Left renal pelvis (tissue), 4 donors: ENCODE measurements at regions not wholly inside any gene's neighbourhood (a gene's known extent, or its start where the extent isn't known, plus 50 kb on each side); places are given as distances from the start of the nearest gene placed in this dataset.

ENCODE experiments used
- DNase-seq, 4 donors: peaks; one replicate each; pipeline ENCODE4 v3.0.0-alpha.2; 2013; ENCODE audit warnings: low read depth in 4 of 4, low spot score in 3 of 4

DNA sequence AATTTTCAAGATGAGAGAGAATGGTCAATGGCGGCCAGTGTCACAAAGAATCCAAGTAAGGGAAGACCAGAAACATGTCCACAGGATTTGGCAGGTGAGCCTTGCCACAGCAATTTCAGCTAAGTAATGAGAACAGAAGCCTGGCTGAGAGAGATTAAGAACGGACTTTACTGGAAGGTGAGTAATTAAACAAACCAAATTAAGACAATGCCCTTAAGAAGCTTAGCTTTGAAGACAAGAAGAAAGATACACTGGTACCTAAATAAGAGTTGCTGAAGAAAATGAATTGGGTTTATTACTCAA, 145.4 kb upstream of the PLEKHG7 start:
- DNase-seq, result no peak

GRCh38 chr12:92556637-92557421, 146.0 kb upstream of the PLEKHG7 start:
- no peak for DNase-seq

DNA sequence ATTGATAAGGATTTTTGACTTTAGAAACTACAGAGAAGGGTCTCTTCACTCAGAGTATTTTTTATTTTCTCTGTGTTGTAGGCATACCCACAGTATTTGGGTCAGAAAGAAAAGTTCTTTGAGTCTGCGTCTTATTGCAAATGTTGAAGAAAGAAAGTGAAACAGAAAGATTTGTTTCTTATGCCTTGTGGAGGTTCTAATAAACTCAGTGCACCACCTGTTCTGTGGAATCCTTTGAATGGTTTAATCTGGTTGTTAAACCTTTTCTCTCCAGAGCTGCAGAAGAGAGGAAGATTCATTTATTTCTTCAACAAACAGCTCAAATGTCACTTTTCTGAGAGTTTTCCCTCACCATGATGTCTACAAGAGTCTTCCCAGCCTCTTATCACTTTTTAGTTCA, 146.6 kb upstream of the PLEKHG7 start:
- no peak for DNase-seq

GRCh38 chr12:92554158-92555073, 148.4 kb upstream of the PLEKHG7 start:
- no peak for DNase-seq

GRCh38 chr12:92553389-92553788, 149.4 kb upstream of the PLEKHG7 start:
- DNase-seq, result no peak

GRCh38 chr12:92552412-92553108, 150.2 kb upstream of the PLEKHG7 start:
- no peak for DNase-seq

DNA sequence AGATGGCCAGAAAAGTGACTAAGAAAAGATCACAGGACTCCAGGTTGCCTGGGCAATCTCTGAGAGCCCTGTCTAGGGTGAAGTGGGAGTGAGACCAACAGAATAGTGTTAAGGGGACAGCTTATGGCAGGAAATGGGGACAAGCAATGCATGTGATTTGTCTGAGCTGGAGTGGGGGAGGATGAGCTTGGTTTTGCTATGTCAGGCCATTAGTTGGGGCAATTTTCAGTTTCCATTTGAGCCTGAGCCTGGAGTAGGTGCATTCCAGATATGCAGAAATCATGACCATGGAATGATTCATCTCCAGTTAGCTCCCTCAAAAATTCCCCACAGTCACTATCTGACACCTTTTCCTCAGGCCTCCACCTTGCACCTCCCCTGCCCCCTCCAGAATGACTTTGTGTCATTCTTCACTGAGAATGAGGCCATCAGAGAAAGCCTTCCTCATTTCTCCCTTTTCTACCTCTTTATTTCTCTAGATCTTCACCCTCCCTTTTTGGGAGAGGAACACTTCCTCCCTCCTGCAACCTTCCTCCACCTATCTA, 150.9 kb upstream of the PLEKHG7 start:
- DNase-seq, result no peak

DNA sequence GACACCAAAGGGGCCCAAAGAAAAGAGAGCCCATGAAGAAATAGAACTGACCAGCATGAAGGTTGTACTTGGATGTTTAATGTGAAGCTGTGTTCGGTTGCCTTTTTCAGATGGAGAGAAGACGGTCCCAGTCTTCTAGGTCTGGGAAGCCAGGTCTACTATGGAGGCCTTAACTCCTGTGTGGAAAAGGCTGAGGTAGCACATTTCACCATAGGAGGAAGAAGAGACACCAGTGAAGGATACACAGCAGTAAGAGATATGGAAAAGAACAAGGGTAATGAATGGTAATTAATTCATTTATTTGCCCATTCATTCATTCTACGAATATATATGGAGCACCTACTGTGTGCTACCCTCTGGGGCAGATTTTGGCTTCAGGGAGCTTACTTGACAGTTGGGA, 151.6 kb upstream of the PLEKHG7 start:
- no peak for DNase-seq

DNA sequence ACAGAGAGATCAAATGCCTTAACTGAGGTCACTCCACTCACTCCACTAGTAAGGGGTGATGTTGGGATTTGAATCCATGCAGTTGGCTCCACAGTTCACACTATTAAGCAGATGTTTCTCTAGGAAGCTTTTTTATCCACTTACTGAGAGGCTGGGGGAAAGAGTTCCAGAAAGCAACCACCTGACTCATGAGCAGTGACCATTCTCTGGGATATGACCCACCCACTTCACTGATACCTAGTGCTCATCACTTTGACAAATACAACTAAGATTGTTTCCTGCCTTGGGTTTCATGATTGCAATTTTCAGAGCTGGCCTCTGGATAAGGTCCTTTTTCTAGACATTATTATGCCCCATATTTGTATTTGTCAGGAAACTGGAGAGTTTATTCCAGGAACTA, 152.1 kb upstream of the PLEKHG7 start:
- DNase-seq, result no peak

- DNase-seq, result no peak
These were observed 152.5 kb upstream of the PLEKHG7 start for GRCh38 chr12:92550254-92550653.

DNA sequence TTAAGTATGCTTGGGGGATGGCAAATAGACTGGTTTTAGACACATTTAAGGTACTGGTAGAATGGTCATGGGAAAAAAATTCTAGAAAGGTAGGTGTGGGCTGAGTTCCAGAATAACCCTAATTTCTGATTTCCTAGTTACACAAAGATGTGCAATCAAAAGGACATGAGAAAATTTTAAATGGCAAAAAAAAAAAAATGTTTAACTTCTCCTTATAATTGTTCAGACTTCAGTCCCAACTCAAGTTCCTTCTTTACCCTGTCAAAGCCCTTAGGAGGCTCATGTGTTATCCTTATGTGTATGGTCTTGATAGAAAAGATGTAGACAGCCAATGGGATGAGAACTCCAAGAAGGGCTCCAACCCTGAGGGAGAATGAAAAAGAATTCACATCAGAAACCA, 153.3 kb upstream of the PLEKHG7 start:
- no peak for DNase-seq

DNA sequence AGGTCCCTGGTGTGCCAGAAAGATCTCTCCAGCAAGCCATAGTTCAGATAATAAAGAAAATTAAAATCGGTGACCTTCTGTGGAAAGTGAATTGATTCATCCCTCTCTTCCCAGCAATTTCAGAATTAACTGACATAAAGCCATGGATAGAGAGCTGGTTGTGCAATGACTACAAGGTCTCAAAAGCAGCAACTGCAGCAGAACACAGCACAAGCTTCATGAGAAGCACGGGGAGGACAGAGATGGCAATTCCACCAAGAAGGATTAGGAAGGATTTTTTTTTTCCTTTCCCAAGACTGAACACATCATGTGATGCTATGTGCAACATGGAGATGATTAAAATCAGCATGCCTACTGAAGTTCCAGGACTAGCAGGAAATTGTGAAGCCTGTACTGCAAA, 154.9 kb upstream of the PLEKHG7 start:
- no peak for DNase-seq

DNA sequence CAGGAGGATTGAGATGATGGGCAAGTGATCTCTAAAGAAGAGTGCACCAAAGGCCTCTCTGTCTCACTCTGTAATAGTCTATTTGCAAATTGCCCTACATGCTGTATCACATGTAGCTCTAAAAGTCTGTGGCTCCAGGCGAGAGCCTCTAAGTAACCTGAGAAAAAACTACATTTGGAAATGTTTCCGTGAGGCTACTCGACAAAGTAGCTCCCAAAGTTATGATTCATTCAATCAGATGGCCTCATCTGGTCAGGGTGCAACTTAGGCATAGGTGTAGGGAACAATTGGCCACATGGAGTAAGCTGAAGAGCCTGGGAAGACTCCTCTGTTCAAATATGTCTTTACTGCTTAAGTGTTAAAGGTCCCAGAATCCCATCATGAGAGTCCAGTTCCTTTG, 155.4 kb upstream of the PLEKHG7 start:
- no peak for DNase-seq

DNA sequence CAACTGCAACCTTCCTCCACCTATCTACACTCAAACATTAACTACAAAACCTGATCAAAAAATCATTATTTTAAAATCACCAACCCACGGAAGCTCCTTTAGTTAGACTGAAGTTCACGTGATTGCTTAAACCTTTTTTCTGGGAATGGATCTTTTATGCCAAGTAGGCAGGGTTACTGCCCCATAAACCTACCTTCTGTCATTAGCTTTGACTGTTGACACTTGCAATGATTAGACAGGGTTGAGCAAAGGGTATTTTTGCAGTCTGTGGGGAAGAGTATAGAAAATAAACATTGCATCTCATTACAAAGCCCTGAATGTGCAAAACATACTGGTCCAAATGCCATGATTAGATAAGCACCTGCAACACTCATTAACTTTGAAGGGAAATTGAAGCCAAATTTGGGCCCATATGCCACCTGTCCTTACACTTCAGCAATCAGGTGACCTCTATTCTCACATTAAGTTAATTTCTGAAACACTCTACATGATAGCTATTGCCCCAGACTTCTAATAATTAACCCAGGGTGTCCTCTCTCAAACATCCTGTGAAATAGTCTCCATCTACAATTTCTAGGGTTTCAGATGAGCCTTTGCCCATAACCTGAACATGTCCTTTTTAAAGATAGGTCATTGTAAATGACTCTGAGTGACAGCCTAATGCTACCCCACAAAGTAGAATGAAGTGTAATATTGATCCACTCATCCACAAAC, 156.0 kb upstream of the PLEKHG7 start:
- DNase-seq, result no peak

GRCh38 chr12:92546259-92546634, 156.5 kb upstream of the PLEKHG7 start:
- DNase-seq, result no peak

GRCh38 chr12:92544322-92544721, 158.5 kb upstream of the PLEKHG7 start:
- DNase-seq, result no peak

DNA sequence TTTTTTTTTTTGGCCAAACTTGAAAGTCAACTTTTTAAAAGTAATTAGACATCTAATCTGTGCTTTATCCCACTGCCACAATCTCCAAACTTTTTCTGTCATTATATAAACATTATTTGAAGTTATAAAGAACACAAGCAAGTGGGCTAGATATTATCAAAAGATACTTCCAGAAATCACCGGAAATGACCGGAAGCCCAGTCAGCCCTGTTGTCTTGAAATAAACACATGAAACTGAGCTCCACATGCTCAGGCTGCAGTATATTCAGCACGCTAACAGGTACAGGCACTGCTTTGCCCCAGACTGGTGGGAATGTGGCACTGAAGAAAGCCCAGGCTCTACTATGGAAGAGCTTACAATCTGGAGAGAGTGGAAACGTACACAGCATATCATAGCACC, 158.9 kb upstream of the PLEKHG7 start:
- no peak for DNase-seq

- DNase-seq, result peak in 3 of 4 donors; percentile 64 to 74 (median 71)
These were observed 159.4 kb upstream of the PLEKHG7 start for GRCh38 chr12:92543359-92543758.

DNA sequence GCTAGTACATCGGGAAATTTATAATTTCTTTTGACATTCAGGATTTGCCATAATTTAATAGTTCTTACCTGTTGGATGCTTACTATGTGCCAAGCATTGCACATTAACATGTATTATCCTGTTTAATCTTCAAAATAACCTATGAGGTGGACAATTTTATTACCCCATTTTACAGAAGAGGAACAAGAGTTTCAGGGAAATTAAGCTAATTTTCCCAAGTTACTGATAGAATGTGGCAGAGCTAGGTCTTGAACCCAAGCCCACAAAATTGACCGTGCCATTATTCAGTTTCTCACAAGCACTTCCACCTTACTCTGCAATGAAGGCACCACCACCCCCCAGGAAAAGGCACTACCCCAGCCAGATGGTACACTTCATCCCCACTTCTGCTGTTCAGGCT, 161.1 kb upstream of the PLEKHG7 start:
- no peak for DNase-seq

DNA sequence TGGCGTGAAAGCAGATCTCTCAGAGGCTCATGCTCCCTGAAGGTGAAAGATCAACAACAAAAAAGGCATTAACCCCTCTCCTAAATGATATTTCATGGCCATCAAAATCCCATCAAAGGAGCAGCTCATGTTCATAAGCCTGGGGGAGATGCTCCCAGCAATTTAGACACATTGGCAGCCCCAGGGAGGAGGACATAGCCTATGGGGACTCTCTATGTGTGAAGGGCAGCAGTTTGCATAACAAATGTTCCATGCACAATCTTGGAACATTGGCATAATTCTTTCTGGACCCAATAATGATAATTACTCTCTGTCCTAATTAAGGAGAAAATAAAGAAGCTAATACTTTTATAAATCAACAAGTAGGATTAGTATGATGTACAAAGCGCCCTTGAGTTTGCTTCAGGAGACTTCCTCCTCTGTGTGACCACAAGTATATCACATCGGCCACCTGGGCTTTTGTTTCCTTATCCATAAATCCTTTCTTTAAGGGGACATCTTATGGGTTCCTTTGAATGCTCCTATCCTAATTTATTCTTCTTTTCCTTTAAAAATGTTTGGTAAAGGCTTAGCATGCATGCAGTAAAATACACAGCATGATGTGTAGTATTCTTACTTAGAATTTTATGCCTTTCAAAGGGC, 161.9 kb upstream of the PLEKHG7 start:
- DNase-seq, result no peak
